ENCODE measurements at regions not wholly inside any gene's neighbourhood (a gene's known extent, or its start where the extent isn't known, plus 50 kb on each side); places are given as distances from the start of the nearest gene placed in this dataset.
A peak's percentile ranks its signal among the peaks of the same experiment; 100 is the strongest.

DNA sequence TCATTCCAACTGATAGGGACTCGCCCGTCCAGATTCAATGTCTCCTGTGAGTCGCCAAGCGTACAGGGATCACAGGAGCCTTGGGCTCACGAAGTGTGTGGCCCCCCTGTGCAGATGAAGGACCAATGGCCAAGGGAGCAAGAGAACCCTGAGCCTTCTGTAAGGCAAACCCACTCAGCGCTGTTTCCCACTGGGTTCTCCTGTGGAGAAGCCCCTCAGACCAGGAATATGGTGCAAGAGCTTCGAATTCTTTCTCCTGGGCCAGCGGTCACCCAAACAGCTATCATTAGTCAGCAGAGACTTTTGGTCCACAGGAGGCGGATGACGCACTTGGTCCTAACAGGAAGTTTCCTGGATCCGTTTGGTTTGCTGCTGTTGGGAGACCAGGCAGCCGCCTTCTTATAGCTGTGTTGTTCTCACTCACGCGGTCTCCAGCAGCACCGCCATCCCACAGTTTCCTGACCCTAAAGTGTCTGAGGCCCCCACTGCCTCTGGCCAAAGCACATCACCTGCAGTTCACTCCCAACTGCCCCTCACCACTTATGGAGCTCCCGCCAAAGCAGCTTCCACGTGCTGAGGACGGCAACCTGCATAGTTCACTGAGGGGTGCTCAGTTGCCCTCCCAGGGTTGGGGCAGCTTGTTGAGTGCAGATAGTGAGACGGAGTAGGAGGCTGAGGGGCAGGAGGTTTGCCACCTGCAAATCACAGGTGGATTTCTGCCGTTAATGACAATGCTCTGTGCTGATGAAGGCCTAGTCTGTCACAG is 268.6 kb downstream of the ERMARD start:
- no peak overlapping the region for H4K8ac ChIP-seq (ENCODE audit: extremely low read depth, insufficient read depth, low read length)
- no peaks in the 10 kb centered on the region for H4K20me1 ChIP-seq (replicated peaks in 1 of 2; ENCODE audit: control insufficient read depth in 1 of 2, insufficient read depth in 2 of 2, low read length in 2 of 2)
- no peaks in the 10 kb centered on the region for H3K79me1 ChIP-seq (ENCODE audit: low read depth, low read length)
- ChIA-PET CTCF (ENCODE audit: partially characterized antibody) (interaction anchor here (0.7 to 0.9 kb wide), 2 partner anchors 48 to 187 kb away, joined by 3 read pairs; no protein-coding TSS in a partner anchor), POLR2A (ENCODE audit: partially characterized antibody) (interaction anchor here (1.6 kb wide), 1 partner anchor 8 kb away, joined by 5 read pairs; no protein-coding TSS in a partner anchor)
- no peak overlapping the region for H2AFZ ChIP-seq (ENCODE audit: low read length)
- no peak overlapping the region for H4K5ac ChIP-seq (ENCODE audit: insufficient read length, low read depth, low read length)
- H3K14ac ChIP-seq (ENCODE audit: insufficient read length): no peak overlapping the region
- H2AK5ac ChIP-seq (ENCODE audit: low read depth, low read length): 0 out of 2 replicates have a peak overlapping the region, but pooled peaks have one; percentile 25
- H3K18ac ChIP-seq (ENCODE audit: extremely low read depth, low read length): no peak overlapping the region
- no peak overlapping the region for H3K4me2 ChIP-seq (ENCODE audit: insufficient read depth in 1 of 2, low read depth in 2 of 2, low read length in 2 of 2)
- H3K27me3 ChIP-seq (replicated peaks in 1 of 4; ENCODE audit: control insufficient read depth in 3 of 4, extremely low read depth in 1 of 4, insufficient read depth in 3 of 4, low read length in 3 of 4): no peaks in the 10 kb centered on the region; a peak in 1 of 7 replicates
- no peaks in the 10 kb centered on the region; a peak in 1 of 4 replicates for H3K9me3 ChIP-seq (ENCODE audit: insufficient read depth in 2 of 2, low read depth in 1 of 2, low read length in 1 of 2)
- H2BK15ac ChIP-seq (ENCODE audit: low read length): no peak overlapping the region
- no peaks in the 10 kb centered on the region for H3K79me2 ChIP-seq (ENCODE audit: control insufficient read depth in 1 of 2, insufficient read depth in 2 of 2, low read length in 2 of 2)
- no peak overlapping the region for H2BK20ac ChIP-seq (ENCODE audit: low read length)
- H3K4me1 ChIP-seq (replicated peaks in 1 of 4; ENCODE audit: control insufficient read depth in 3 of 4, insufficient read depth in 4 of 4, low read length in 3 of 4): no peaks in the 10 kb centered on the region
- no peak overlapping the region for H3K4ac ChIP-seq (replicated peaks; ENCODE audit: insufficient read length, low read depth, low read length)
- H4K91ac ChIP-seq (replicated peaks; ENCODE audit: insufficient read length, low read length): peak overlapping the region; percentile 38
- no peaks in the 10 kb centered on the region for H3K23me2 ChIP-seq (ENCODE audit: low read depth, low read length)
- 92% methylated on average over 20 of the region's 20 CpGs; no CpG with 5 or more reads in 1 of the 2 experiments for WGBS, 2 experiments (ENCODE audit: extremely low coverage in 1 of 2, insufficient coverage in 1 of 2, insufficient read length in 1 of 2, insufficient replicate concordance in 2 of 2, low coverage in 1 of 2, low lambda C conversion rate in 2 of 2, missing lambda C conversion rate in 1 of 2)
- H3K9ac ChIP-seq (replicated peaks in 1 of 4; ENCODE audit: extremely low read depth in 1 of 4, low read depth in 3 of 4, low read length in 3 of 4): no peak overlapping the region
- no peaks in the 10 kb centered on the region for H3K36me3 ChIP-seq (ENCODE audit: control insufficient read depth in 2 of 4, insufficient read depth in 4 of 4, low read length in 3 of 4)
- no peak overlapping the region for H2BK120ac ChIP-seq (replicated peaks; ENCODE audit: low read depth, low read length)
- no peak overlapping the region for H2BK5ac ChIP-seq (ENCODE audit: low read depth, low read length)
- no peak overlapping the region for H3K23ac ChIP-seq (ENCODE audit: insufficient read length)
- FAIRE-seq (no peak), DNase-seq (ENCODE audit: low read depth in 1 of 2, low spot score in 2 of 2) (no peak)
- H3K4me3 ChIP-seq (ENCODE audit: extremely low read depth in 1 of 4, insufficient read depth in 2 of 4, low read depth in 3 of 4, low read length in 4 of 4): no peak overlapping the region
- no peak overlapping the region for H2BK12ac ChIP-seq (ENCODE audit: low read depth, low read length)
- no peak overlapping the region for H3K27ac ChIP-seq (ENCODE audit: low read depth, low read length)
- no peak overlapping the region for H3K56ac ChIP-seq (replicated peaks; ENCODE audit: insufficient read length, low read depth, low read length)
- no peak for TF ChIP-seq EGR1 (IDR thresholded peaks at IDR 0.05; ENCODE audit: borderline replicate concordance, low read depth, low read length)

All from H1 (cell line).